ENCODE measurements at regions not wholly inside any gene's neighbourhood (a gene's known extent, or its start where the extent isn't known, plus 50 kb on each side); places are given as distances from the start of the nearest gene placed in this dataset.
"Not testable (repeated sequence)": the region's sequence is repeated elsewhere in the genome, so short reads cannot be mapped to it uniquely, and the experiment has no call there.

DNA sequence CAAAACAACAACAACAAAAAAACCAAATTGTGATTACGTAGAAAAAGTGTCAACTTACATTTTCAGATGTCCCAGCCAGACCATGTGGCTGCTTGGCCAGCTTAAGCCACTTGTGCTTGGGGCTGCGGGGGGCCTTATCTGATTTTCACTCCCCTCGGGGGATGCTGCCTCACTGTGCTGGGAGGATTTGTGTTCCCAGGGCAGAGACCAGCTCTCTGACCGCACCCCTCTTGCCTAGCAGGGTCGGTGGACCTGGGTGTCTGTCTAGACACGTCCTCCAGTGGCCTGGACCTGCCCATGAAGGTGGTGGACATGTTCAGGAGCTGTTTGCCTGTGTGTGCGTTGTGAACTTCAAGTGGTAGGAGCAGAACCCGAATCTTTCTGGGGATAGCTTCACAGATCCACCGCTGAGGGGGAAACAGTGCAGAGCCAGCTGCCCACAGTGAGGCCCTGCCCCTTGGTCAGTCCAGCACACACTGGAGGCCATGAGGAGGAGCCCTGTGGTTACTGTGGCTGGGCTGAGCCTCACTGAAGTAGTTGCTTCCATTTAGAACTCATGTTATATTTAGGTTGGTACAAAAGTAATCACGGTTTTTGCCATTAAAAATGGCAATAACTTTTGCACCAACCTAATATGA, 173.9 kb downstream of the ADRA2C start:
- CTCF ChIA-PET; BruUV-seq (replicated peaks); H3K27ac ChIP-seq (ENCODE audit: low read depth, low read length, poor library complexity, severe bottlenecking); H3K36me3 ChIP-seq (ENCODE audit: insufficient read depth, low read length, poor library complexity, severe bottlenecking); DNase-seq (ENCODE audit: low spot score); intact Hi-C loops (cut with micrococcal nuclease; ENCODE audit: unreplicated experiment); H3K4me3 ChIP-seq (ENCODE audit: low read depth, low read length, poor library complexity, severe bottlenecking); H3K9me3 ChIP-seq (ENCODE audit: low read depth, low read length, poor library complexity, severe bottlenecking); H3K4me1 ChIP-seq (ENCODE audit: insufficient read depth, low read length, poor library complexity, severe bottlenecking); POLR2A ChIA-PET (ENCODE audit: low non-redundant PET); H3K27me3 ChIP-seq (replicated peaks; ENCODE audit: insufficient read depth, low read depth, low read length, poor library complexity): not testable (repeated sequence)

DNA sequence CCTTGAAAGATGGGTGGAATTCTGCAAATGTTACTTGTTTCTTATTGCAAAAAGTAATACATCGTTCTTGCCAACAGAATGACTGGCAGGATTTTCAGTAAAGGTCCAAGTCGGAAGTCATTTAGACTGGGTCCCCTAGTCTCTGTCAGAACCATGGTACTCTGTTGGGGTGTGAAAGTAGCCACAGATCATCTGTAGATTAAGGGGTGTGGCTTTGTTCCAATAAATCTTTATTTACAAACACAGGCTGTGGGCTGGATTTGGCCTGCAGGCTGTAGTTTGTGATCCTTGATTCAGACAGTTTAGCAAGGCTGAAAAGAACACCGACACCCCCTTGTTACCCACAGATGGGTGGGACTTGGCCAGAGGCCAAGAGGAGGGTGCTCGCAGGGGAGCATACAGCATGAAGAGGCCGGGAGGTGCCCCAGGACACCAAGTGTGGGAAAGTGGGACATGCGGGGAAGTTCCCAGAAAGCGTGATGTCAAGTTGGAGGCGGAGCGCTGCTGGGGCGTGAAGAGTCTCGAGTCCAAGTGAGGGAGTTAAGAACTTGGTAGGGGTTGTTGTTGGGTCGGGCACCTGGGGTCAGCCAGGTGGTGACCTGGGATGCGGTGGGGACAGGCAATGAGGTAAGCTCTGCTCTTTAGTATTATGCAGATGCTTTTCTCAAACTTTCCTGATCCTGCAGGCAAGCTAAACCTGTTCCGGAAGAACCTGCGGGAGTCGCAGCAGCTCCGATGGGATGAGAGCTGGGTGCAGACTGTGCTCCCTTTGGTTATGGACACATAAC, 175.7 kb downstream of the ADRA2C start:
- H3K27ac ChIP-seq (ENCODE audit: low read depth, low read length, poor library complexity, severe bottlenecking); H3K4me1 ChIP-seq (ENCODE audit: insufficient read depth, low read length, poor library complexity, severe bottlenecking); H3K36me3 ChIP-seq (ENCODE audit: insufficient read depth, low read length, poor library complexity, severe bottlenecking); POLR2A ChIA-PET (ENCODE audit: low non-redundant PET); BruUV-seq (replicated peaks); H3K27me3 ChIP-seq (replicated peaks; ENCODE audit: insufficient read depth, low read depth, low read length, poor library complexity); DNase-seq (ENCODE audit: low spot score); H3K9me3 ChIP-seq (ENCODE audit: low read depth, low read length, poor library complexity, severe bottlenecking); H3K4me3 ChIP-seq (ENCODE audit: low read depth, low read length, poor library complexity, severe bottlenecking); intact Hi-C loops (cut with micrococcal nuclease; ENCODE audit: unreplicated experiment): not testable (repeated sequence)
- CTCF ChIA-PET, result interaction anchor here (1.1 to 1.3 kb wide), 3 partner anchors 13 to 461 kb away, joined by 4 to 5 read pairs (median 4); no protein-coding TSS in a partner anchor

DNA sequence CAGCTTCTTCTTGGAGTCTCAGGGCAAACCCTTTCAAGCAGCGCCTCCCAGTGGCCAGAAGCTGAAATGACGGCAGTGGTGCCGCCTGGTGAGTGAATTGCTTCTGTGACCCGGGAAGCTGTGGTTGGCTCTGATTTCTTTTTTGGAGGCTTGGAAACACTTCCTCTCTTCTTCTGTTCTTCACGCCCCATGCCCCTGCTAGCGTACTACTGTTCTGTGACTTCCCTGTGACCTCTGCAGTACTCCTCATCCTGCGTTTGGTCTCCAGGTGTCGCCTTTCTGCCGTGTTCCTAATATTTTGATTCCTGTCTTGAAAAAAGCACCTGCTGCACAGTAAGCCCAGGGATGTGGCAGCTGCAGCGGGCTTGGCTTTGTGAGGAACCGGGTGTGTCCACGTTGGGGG, 176.4 kb downstream of the ADRA2C start:
- POLR2A ChIA-PET (ENCODE audit: low non-redundant PET); H3K4me3 ChIP-seq (ENCODE audit: low read depth, low read length, poor library complexity, severe bottlenecking); H3K9me3 ChIP-seq (ENCODE audit: low read depth, low read length, poor library complexity, severe bottlenecking); H3K27me3 ChIP-seq (replicated peaks; ENCODE audit: insufficient read depth, low read depth, low read length, poor library complexity); H3K27ac ChIP-seq (ENCODE audit: low read depth, low read length, poor library complexity, severe bottlenecking); BruUV-seq (replicated peaks); H3K4me1 ChIP-seq (ENCODE audit: insufficient read depth, low read length, poor library complexity, severe bottlenecking); intact Hi-C loops (cut with micrococcal nuclease; ENCODE audit: unreplicated experiment); H3K36me3 ChIP-seq (ENCODE audit: insufficient read depth, low read length, poor library complexity, severe bottlenecking): not testable (repeated sequence)
- TF ChIP-seq, protein P1, sequence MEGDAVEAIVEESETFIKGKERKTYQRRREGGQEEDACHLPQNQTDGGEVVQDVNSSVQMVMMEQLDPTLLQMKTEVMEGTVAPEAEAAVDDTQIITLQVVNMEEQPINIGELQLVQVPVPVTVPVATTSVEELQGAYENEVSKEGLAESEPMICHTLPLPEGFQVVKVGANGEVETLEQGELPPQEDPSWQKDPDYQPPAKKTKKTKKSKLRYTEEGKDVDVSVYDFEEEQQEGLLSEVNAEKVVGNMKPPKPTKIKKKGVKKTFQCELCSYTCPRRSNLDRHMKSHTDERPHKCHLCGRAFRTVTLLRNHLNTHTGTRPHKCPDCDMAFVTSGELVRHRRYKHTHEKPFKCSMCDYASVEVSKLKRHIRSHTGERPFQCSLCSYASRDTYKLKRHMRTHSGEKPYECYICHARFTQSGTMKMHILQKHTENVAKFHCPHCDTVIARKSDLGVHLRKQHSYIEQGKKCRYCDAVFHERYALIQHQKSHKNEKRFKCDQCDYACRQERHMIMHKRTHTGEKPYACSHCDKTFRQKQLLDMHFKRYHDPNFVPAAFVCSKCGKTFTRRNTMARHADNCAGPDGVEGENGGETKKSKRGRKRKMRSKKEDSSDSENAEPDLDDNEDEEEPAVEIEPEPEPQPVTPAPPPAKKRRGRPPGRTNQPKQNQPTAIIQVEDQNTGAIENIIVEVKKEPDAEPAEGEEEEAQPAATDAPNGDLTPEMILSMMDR (conservative IDR thresholded peaks at IDR 0.05; ENCODE audit: low read depth, low read length), result peak; percentile 59
- peak; percentile 45 for DNase-seq (ENCODE audit: low spot score)
- CTCF ChIA-PET, result interaction anchor here (1.1 to 1.3 kb wide), 3 partner anchors 12 to 461 kb away, joined by 4 to 5 read pairs (median 4); no protein-coding TSS in a partner anchor

DNA sequence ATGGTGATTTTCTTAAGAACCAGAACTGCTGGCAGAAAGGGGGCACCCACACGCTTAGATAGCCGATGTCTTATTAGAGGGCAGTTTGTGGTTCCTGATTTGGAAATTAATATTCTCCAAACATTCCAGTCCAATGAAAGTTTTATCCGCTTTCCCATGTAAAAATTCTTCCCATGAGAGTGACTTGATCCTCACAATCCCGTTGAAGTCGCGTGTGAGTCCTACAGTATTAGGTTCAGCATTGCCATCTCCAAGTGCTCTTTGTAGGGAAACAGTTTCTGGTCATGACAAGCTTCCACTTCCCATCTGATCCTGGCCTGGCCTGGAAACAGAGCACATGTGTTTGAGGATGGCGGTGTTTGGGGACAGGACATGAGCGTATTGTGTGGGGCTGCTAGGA, 176.9 kb downstream of the ADRA2C start:
- BruUV-seq (replicated peaks); H3K4me3 ChIP-seq (ENCODE audit: low read depth, low read length, poor library complexity, severe bottlenecking); H3K27me3 ChIP-seq (replicated peaks; ENCODE audit: insufficient read depth, low read depth, low read length, poor library complexity); H3K9me3 ChIP-seq (ENCODE audit: low read depth, low read length, poor library complexity, severe bottlenecking); intact Hi-C loops (cut with micrococcal nuclease; ENCODE audit: unreplicated experiment); H3K27ac ChIP-seq (ENCODE audit: low read depth, low read length, poor library complexity, severe bottlenecking); H3K36me3 ChIP-seq (ENCODE audit: insufficient read depth, low read length, poor library complexity, severe bottlenecking); POLR2A ChIA-PET (ENCODE audit: low non-redundant PET); H3K4me1 ChIP-seq (ENCODE audit: insufficient read depth, low read length, poor library complexity, severe bottlenecking); DNase-seq (ENCODE audit: low spot score): not testable (repeated sequence)
- CTCF ChIA-PET, result interaction anchor here (1.1 to 1.3 kb wide), 3 partner anchors 11 to 462 kb away, joined by 4 to 5 read pairs (median 4); no protein-coding TSS in a partner anchor

Measured in A673 (cell line).